Activated CD4-positive, alpha-beta T cell treated with anti-CD3 and anti-CD28 coated beads, Interleukin-2, Interleukin-4, amounts not matched to agents 100 ng/mL and 50 ng/mL, durations not matched to agents 16 hours and 8 hours (primary cell): ENCODE measurements at regions not wholly inside any gene's neighbourhood (a gene's known extent, or its start where the extent isn't known, plus 50 kb on each side); places are given as distances from the start of the nearest gene placed in this dataset.

Experiments
- DNase-seq: peaks from one replicate; pipeline ENCODE4 v3.0.0-alpha.2; 2020; ENCODE audit warnings: low spot score

- peak; percentile 38 for DNase-seq
Measured at GRCh38 chr3:195634426-195635261, 50.9 kb upstream of the APOD start.
